GM19240 (cell line): ENCODE measurements at regions not wholly inside any gene's neighbourhood (a gene's known extent, or its start where the extent isn't known, plus 50 kb on each side); places are given as distances from the start of the nearest gene placed in this dataset.

Experiments used
- DNase-seq: peaks from one replicate; pipeline ENCODE4 v3.0.0; 2011; ENCODE audit warnings: low spot score; ENCODE audit not compliant: insufficient read length

- no peak for DNase-seq
Observed at GRCh38 chr15:81869161-81869954, 176.5 kb downstream of the MEX3B start.

GRCh38 chr15:81865850-81866537 lies 179.8 kb downstream of the MEX3B start:
- peak; percentile 68 for DNase-seq

- no peak for DNase-seq
Observed at GRCh38 chr15:81863162-81863561, 182.7 kb downstream of the MEX3B start.

- no peak for DNase-seq
Observed at GRCh38 chr15:81859737-81860516, 185.9 kb downstream of the MEX3B start.

- no peak for DNase-seq
Observed at GRCh38 chr15:81858586-81858985, 187.2 kb downstream of the MEX3B start.

- no peak for DNase-seq
Observed at GRCh38 chr15:81858136-81858535, 187.7 kb downstream of the MEX3B start.

- no peak for DNase-seq
Observed at GRCh38 chr15:81856634-81857026, 189.2 kb downstream of the MEX3B start.

GRCh38 chr15:81856001-81856633 lies 189.7 kb downstream of the MEX3B start:
- DNase-seq, result no peak

GRCh38 chr15:81853150-81853748 lies 192.6 kb downstream of the MEX3B start:
- no peak for DNase-seq

- DNase-seq, result no peak
Observed at GRCh38 chr15:81852411-81853149, 193.2 kb downstream of the MEX3B start.

- DNase-seq, result no peak
Observed at GRCh38 chr15:81851757-81852156, 194.1 kb downstream of the MEX3B start.

GRCh38 chr15:81851325-81851724 lies 194.5 kb downstream of the MEX3B start:
- no peak for DNase-seq

GRCh38 chr15:81849289-81849688 lies 196.5 kb downstream of the MEX3B start:
- DNase-seq, result no peak

GRCh38 chr15:81848701-81849100 lies 197.1 kb downstream of the MEX3B start:
- DNase-seq, result no peak

- no peak for DNase-seq
Observed at GRCh38 chr15:81843757-81844407, 201.9 kb downstream of the MEX3B start.

GRCh38 chr15:81843226-81843625 lies 202.6 kb downstream of the MEX3B start:
- DNase-seq, result no peak

GRCh38 chr15:81839387-81839786 lies 206.4 kb downstream of the MEX3B start:
- DNase-seq, result no peak

- no peak for DNase-seq
Observed at GRCh38 chr15:81835731-81836130, 210.1 kb downstream of the MEX3B start.

- DNase-seq, result no peak
Observed at GRCh38 chr15:81830520-81830919, 215.3 kb downstream of the MEX3B start.

- DNase-seq, result no peak
Observed at GRCh38 chr15:81829918-81830317, 215.9 kb downstream of the MEX3B start.
